GM23338 (cell line): ENCODE measurements at regions not wholly inside any gene's neighbourhood (a gene's known extent, or its start where the extent isn't known, plus 50 kb on each side); places are given as distances from the start of the nearest gene placed in this dataset.

Source experiments
- ATAC-seq: fragments of 200-7000 bp; cut with Tn5 transposase; 3 replicates; pipeline ENCODE4 v1.9.1; 2020
- DNase-seq: peaks from one replicate; pipeline ENCODE4 v3.0.0-alpha.2; 2015; ENCODE audit warnings: low spot score
- H2AFZ ChIP-seq: fragments of 200-600 bp; sonication (generic); 2 replicates; pipeline ENCODE4 v1.8.0; 2016; ENCODE audit warnings: antibody characterized with exemption, mild to moderate bottlenecking, moderate library complexity
- H3F3A ChIP-seq: fragments of 200-600 bp; sonication (generic); replicated peaks from 2 replicates; pipeline ENCODE4 v1.8.0; 2017; ENCODE audit warnings: antibody characterized with exemption, mixed run types, low read depth
- H3K27ac ChIP-seq: fragments of 200-600 bp; sonication (generic); 2 replicates; pipeline ENCODE4 v1.6.1; 2016; ENCODE audit warnings: low read depth
- H3K27me3 ChIP-seq: fragments of 200-600 bp; sonication (generic); 2 replicates; pipeline ENCODE4 v1.8.0; 2016; ENCODE audit warnings: mild to moderate bottlenecking, mixed run types, moderate library complexity; ENCODE audit not compliant: insufficient read depth
- H3K36me3 ChIP-seq: fragments of 200-600 bp; sonication (generic); 2 replicates; pipeline ENCODE4 v1.8.0; 2016; ENCODE audit warnings: mild to moderate bottlenecking; ENCODE audit not compliant: insufficient read depth
- H3K4me1 ChIP-seq: fragments of 200-600 bp; sonication (generic); 2 replicates; pipeline ENCODE4 v1.8.0; 2016; ENCODE audit warnings: mild to moderate bottlenecking, moderate library complexity; ENCODE audit not compliant: insufficient read depth
- H3K4me2 ChIP-seq: fragments of 200-600 bp; sonication (generic); 2 replicates; pipeline ENCODE4 v1.7.1; 2017; ENCODE audit warnings: mixed run types
- H3K4me3 ChIP-seq: fragments of 200-600 bp; sonication (generic); 2 replicates; pipeline ENCODE4 v1.6.1; 2016; ENCODE audit warnings: mixed run types
- H3K79me2 ChIP-seq: fragments of 200-600 bp; sonication (generic); replicated peaks from 2 replicates; pipeline ENCODE4 v1.8.0; 2017; ENCODE audit warnings: mild to moderate bottlenecking; ENCODE audit not compliant: insufficient read depth
- H3K9me2 ChIP-seq: fragments of 200-600 bp; sonication (generic); 2 replicates; pipeline ENCODE4 v1.8.0; 2017; ENCODE audit not compliant: insufficient read depth
- H4K20me1 ChIP-seq: fragments of 200-600 bp; sonication (generic); replicated peaks from 2 replicates; pipeline ENCODE4 v1.8.0; 2017; ENCODE audit warnings: mild to moderate bottlenecking; ENCODE audit not compliant: insufficient read depth
- H3K27ac Mint-ChIP-seq: 2 replicates; pipeline ENCODE4 v1.8.0; 2020; ENCODE audit warnings: inconsistent platforms, mild to moderate bottlenecking, moderate library complexity, mixed read lengths
- H3K27me3 Mint-ChIP-seq: 3 replicates; pipeline ENCODE4 v1.8.0; 2022; ENCODE audit warnings: low read depth, mild to moderate bottlenecking, moderate library complexity, mixed read lengths, inconsistent platforms; ENCODE audit not compliant: insufficient read depth, poor library complexity
- H3K36me3 Mint-ChIP-seq: 3 replicates; pipeline ENCODE4 v1.8.0; 2021; ENCODE audit warnings: low read depth, mild to moderate bottlenecking, inconsistent platforms, moderate library complexity, mixed read lengths
- H3K4me1 Mint-ChIP-seq: 3 replicates; pipeline ENCODE4 v1.8.0; 2020; ENCODE audit warnings: mild to moderate bottlenecking, inconsistent platforms, mixed read lengths
- H3K4me3 Mint-ChIP-seq: 3 replicates; pipeline ENCODE4 v1.8.0; 2021; ENCODE audit warnings: moderate library complexity, mild to moderate bottlenecking, inconsistent platforms, mixed read lengths
- H3K9me3 Mint-ChIP-seq: 3 replicates; pipeline ENCODE4 v1.8.0; 2020; ENCODE audit warnings: moderate library complexity, mild to moderate bottlenecking, inconsistent platforms, mixed read lengths
- CTCF ChIP-seq, 2 experiments: fragments of 200-600 bp in 1 of 2; sonication (generic) in 1 of 2; conservative IDR thresholded peaks; 2 replicates each; pipeline versions ENCODE4 v1.5.1 to v1.6.1; 2016 to 2017; ENCODE audit warnings: antibody characterized with exemption in 2 of 2, low read depth in 2 of 2, mild to moderate bottlenecking in 2 of 2, moderate library complexity in 1 of 2
- EZH2 ChIP-seq: fragments of 200-600 bp; sonication (generic); IDR thresholded peaks from one replicate; pipeline ENCODE4 v1.8.0; 2017; ENCODE audit warnings: antibody characterized with exemption, mild to moderate bottlenecking, low read depth; ENCODE audit not compliant: unreplicated experiment
- JUNB ChIP-seq: IDR thresholded peaks from one replicate; pipeline ENCODE4 v1.6.1; 2016; ENCODE audit warnings: antibody characterized with exemption; ENCODE audit not compliant: unreplicated experiment
- NANOG ChIP-seq: IDR thresholded peaks from 2 replicates; pipeline ENCODE4 v1.6.1; 2016; ENCODE audit warnings: antibody characterized with exemption, borderline replicate concordance
- STAT1 ChIP-seq: IDR thresholded peaks from one replicate; pipeline ENCODE4 v1.6.1; 2016; ENCODE audit warnings: antibody characterized with exemption; ENCODE audit not compliant: unreplicated experiment
- ZNF114 ChIP-seq: fragments of 250-450 bp; sonication (Bioruptor Pico); IDR thresholded peaks from 2 replicates; pipeline ENCODE4 v1.5.0; 2020; ENCODE audit warnings: mild to moderate bottlenecking, moderate library complexity
- ZNF331 ChIP-seq: fragments of 250-450 bp; sonication (Bioruptor Pico); IDR thresholded peaks from 2 replicates; pipeline ENCODE4 v1.5.0; 2020; ENCODE audit warnings: low read depth, mild to moderate bottlenecking, moderate library complexity
- ZNF462 ChIP-seq: fragments of 250-450 bp; sonication (Bioruptor Pico); IDR thresholded peaks from 2 replicates; pipeline ENCODE4 v1.5.0; 2020; ENCODE audit warnings: mild to moderate bottlenecking, moderate library complexity
- TF ChIP-seq, protein P1 (sequence below): IDR thresholded peaks from one replicate; pipeline ENCODE4 v1.6.1; 2018; ENCODE audit warnings: antibody characterized with exemption; ENCODE audit not compliant: unreplicated experiment

- no peak overlapping the region for H3K27ac Mint-ChIP-seq
- peaks cover 20% of the 10 kb centered on the region for H3K9me2 ChIP-seq
- TF ChIP-seq ZNF331 (CRISPR knock-in tag): no peak
- TF ChIP-seq STAT1: no peak
- TF ChIP-seq EZH2: no peak
- TF ChIP-seq CTCF (conservative IDR thresholded peaks at IDR 0.05; ENCODE audit: low read depth in 2 of 2): no peak
- no peak for TF ChIP-seq JUNB
- DNase-seq (no peak), ATAC-seq (no peak)
- no peak overlapping the region for H2AFZ ChIP-seq
- H3K27me3 ChIP-seq: no peaks in the 10 kb centered on the region
- H3K4me3 Mint-ChIP-seq: no peak overlapping the region
- peaks cover 5% of the 10 kb centered on the region for H3K27me3 Mint-ChIP-seq
- no peaks in the 10 kb centered on the region for H3K36me3 Mint-ChIP-seq
- H3K4me3 ChIP-seq: no peak overlapping the region
- no peaks in the 10 kb centered on the region for H3K4me1 ChIP-seq
- peaks cover 4% of the 10 kb centered on the region; the same call in 1 of the 3 replicates for H3K4me1 Mint-ChIP-seq
- H3F3A ChIP-seq: no peaks in the 10 kb centered on the region
- H3K4me2 ChIP-seq: no peak overlapping the region
- no peaks in the 10 kb centered on the region for H3K79me2 ChIP-seq
- H3K9me3 Mint-ChIP-seq: no peaks in the 10 kb centered on the region; the same call in 2 of the 3 replicates
- no peak overlapping the region for H3K27ac ChIP-seq
- H3K36me3 ChIP-seq: no peaks in the 10 kb centered on the region
- no peaks in the 10 kb centered on the region for H4K20me1 ChIP-seq
Observed at GRCh38 chr11:31902706-31903105, 91.6 kb upstream of the PAX6 start.

- Histone ChIP-seq H2AFZ (no peak overlapping the region), H3K4me3 (no peak overlapping the region), H3K4me2 (no peak overlapping the region), H3F3A (no peaks in the 10 kb centered on the region), H3K4me1 (0 out of 2 replicates have a peak, but pooled peaks cover 6% of the 10 kb centered on the region), H3K27ac (no peak overlapping the region), H4K20me1 (no peaks in the 10 kb centered on the region), H3K79me2 (no peaks in the 10 kb centered on the region), H3K36me3 (no peaks in the 10 kb centered on the region), H3K9me2 (no peaks in the 10 kb centered on the region; the same call in none of the 2 replicates), H3K27me3 (peaks cover under 1% of the 10 kb centered on the region; the same call in 1 of the 2 replicates)
- H3K36me3 Mint-ChIP-seq: no peaks in the 10 kb centered on the region
- peaks cover 4% of the 10 kb centered on the region for H3K27me3 Mint-ChIP-seq
- no peak overlapping the region for H3K27ac Mint-ChIP-seq
- DNase-seq (no peak), ATAC-seq (no peak)
- peaks cover 4% of the 10 kb centered on the region; the same call in 2 of the 3 replicates for H3K9me3 Mint-ChIP-seq
- no peak overlapping the region for H3K4me3 Mint-ChIP-seq
- peaks cover 5% of the 10 kb centered on the region for H3K4me1 Mint-ChIP-seq
- TF ChIP-seq JUNB (no peak), NANOG (no peak), ZNF114 (no peak), ZNF462 (CRISPR knock-in tag) (no peak), ZNF331 (CRISPR knock-in tag) (no peak)
- TF ChIP-seq, protein P1, sequence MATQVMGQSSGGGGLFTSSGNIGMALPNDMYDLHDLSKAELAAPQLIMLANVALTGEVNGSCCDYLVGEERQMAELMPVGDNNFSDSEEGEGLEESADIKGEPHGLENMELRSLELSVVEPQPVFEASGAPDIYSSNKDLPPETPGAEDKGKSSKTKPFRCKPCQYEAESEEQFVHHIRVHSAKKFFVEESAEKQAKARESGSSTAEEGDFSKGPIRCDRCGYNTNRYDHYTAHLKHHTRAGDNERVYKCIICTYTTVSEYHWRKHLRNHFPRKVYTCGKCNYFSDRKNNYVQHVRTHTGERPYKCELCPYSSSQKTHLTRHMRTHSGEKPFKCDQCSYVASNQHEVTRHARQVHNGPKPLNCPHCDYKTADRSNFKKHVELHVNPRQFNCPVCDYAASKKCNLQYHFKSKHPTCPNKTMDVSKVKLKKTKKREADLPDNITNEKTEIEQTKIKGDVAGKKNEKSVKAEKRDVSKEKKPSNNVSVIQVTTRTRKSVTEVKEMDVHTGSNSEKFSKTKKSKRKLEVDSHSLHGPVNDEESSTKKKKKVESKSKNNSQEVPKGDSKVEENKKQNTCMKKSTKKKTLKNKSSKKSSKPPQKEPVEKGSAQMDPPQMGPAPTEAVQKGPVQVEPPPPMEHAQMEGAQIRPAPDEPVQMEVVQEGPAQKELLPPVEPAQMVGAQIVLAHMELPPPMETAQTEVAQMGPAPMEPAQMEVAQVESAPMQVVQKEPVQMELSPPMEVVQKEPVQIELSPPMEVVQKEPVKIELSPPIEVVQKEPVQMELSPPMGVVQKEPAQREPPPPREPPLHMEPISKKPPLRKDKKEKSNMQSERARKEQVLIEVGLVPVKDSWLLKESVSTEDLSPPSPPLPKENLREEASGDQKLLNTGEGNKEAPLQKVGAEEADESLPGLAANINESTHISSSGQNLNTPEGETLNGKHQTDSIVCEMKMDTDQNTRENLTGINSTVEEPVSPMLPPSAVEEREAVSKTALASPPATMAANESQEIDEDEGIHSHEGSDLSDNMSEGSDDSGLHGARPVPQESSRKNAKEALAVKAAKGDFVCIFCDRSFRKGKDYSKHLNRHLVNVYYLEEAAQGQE: no peak
Observed at GRCh38 chr11:31895926-31896325, 84.8 kb upstream of the PAX6 start.
